ENCODE measurements at regions not wholly inside any gene's neighbourhood (a gene's known extent, or its start where the extent isn't known, plus 50 kb on each side); places are given as distances from the start of the nearest gene placed in this dataset.

- intact Hi-C loops (cut with DNase I): loop anchor here (5.0 kb wide), 2 partner anchors 62 to 67 kb away; partner anchors contain the start of gene RTN4 (in 1 of the 2)
- Histone ChIP-seq H3K4me1 (peaks cover 35% of the 10 kb centered on the region), H3K4me3 (no peak overlapping the region), H3K27ac (no peak overlapping the region), H3K27me3 (ENCODE audit: insufficient read depth in 3 of 3, low read length in 2 of 3) (no peaks in the 10 kb centered on the region), H3K9me3 (no peaks in the 10 kb centered on the region), H3K36me3 (ENCODE audit: insufficient read depth in 1 of 2, low read depth in 1 of 2) (no peaks in the 10 kb centered on the region)
- no peak for TF ChIP-seq CTCF (IDR thresholded peaks at IDR 0.05)
- DNase-seq (no peak), ATAC-seq (no peak)
- WGBS, 3 donors: 92 to 94% (median 92%) methylated on average over 5 of the region's 5 CpGs
Observed at GRCh38 chr2:55114082-55114481, 63.8 kb upstream of the RTN4 start.

- H3K27me3 ChIP-seq (ENCODE audit: insufficient read depth in 3 of 3, low read length in 2 of 3): no peaks in the 10 kb centered on the region
- intact Hi-C loops (cut with DNase I): loop anchor here (5.0 kb wide), 2 partner anchors 60 to 65 kb away; partner anchors contain the start of gene RTN4 (in 1 of the 2)
- no peaks in the 10 kb centered on the region for H3K9me3 ChIP-seq
- no peaks in the 10 kb centered on the region for H3K36me3 ChIP-seq (ENCODE audit: insufficient read depth in 1 of 2, low read depth in 1 of 2)
- no peak for TF ChIP-seq CTCF (IDR thresholded peaks at IDR 0.05)
- peak; percentile 86 to 93 for DNase-seq
- peak overlapping the region; percentile 82 for H3K27ac ChIP-seq
- peak overlapping the region; percentile 35 for H3K4me3 ChIP-seq
- peaks cover 33% of the 10 kb centered on the region for H3K4me1 ChIP-seq
- WGBS, 3 donors: 2 to 8% (median 4%) methylated on average over 13 of the region's 13 CpGs
- peak; percentile 90 to 96 (median 91) for ATAC-seq
Observed at GRCh38 chr2:55112229-55113031, 62.2 kb upstream of the RTN4 start.

- no peak for TF ChIP-seq CTCF (IDR thresholded peaks at IDR 0.05)
- intact Hi-C loops (cut with DNase I): loop anchor here (5.0 kb wide), 2 partner anchors 59 to 64 kb away; partner anchors contain the start of gene RTN4 (in 1 of the 2)
- DNase-seq: peak; percentile 74 to 81
- Histone ChIP-seq H3K36me3 (ENCODE audit: insufficient read depth in 1 of 2, low read depth in 1 of 2) (no peaks in the 10 kb centered on the region), H3K27ac (peak overlapping the region; percentile 82), H3K4me1 (peaks cover 33% of the 10 kb centered on the region), H3K9me3 (no peaks in the 10 kb centered on the region), H3K4me3 (peak overlapping the region; percentile 35), H3K27me3 (ENCODE audit: insufficient read depth in 3 of 3, low read length in 2 of 3) (no peaks in the 10 kb centered on the region)
- peak; percentile 69 to 81 (median 76) for ATAC-seq
- 52 to 65% (median 57%) methylated on average over 11 of the region's 11 CpGs for WGBS, 3 donors
Observed at GRCh38 chr2:55111570-55112228, 61.4 kb upstream of the RTN4 start.

GRCh38 chr2:55111230-55111569, 60.9 kb upstream of the RTN4 start:
- intact Hi-C loops (cut with DNase I): loop anchor here (5.0 kb wide), 2 partner anchors 59 to 64 kb away; partner anchors contain the start of gene RTN4 (in 1 of the 2)
- WGBS, 3 donors: 88 to 95% (median 92%) methylated on average over 4 of the region's 4 CpGs

More at GRCh38 chr2:55111230-55111569, 60.9 kb upstream of the RTN4 start:
- Histone ChIP-seq H3K4me3 (no peak overlapping the region), H3K27me3 (ENCODE audit: insufficient read depth in 3 of 3, low read length in 2 of 3) (no peaks in the 10 kb centered on the region), H3K4me1 (peaks cover 33% of the 10 kb centered on the region), H3K9me3 (no peaks in the 10 kb centered on the region), H3K27ac (peak overlapping the region; percentile 82), H3K36me3 (ENCODE audit: insufficient read depth in 1 of 2, low read depth in 1 of 2) (no peaks in the 10 kb centered on the region)
- no peak for TF ChIP-seq CTCF (IDR thresholded peaks at IDR 0.05)
- ATAC-seq: no peak
- DNase-seq: no peak
